ENCODE measurements at regions not wholly inside any gene's neighbourhood (a gene's known extent, or its start where the extent isn't known, plus 50 kb on each side); places are given as distances from the start of the nearest gene placed in this dataset.
A peak's percentile ranks its signal among the peaks of the same experiment; 100 is the strongest.

GRCh38 chrX:51437521-51437920 is 58.9 kb downstream of the NUDT11 start:
- no peaks in the 10 kb centered on the region for H3K4me1 ChIP-seq (ENCODE audit: control insufficient read depth in 2 of 2, insufficient read depth in 2 of 2, low read length in 2 of 2)
- H3K9me3 ChIP-seq (ENCODE audit: control insufficient read depth in 2 of 2, insufficient read depth in 1 of 2, low read length in 1 of 2) = no peaks in the 10 kb centered on the region
- no peak overlapping the region for H3K27ac ChIP-seq (ENCODE audit: low read depth in 1 of 2, low read length in 1 of 2)
- WGBS = 87% methylated on average over 1 of the region's 1 CpG
- no peaks in the 10 kb centered on the region for H3K27me3 ChIP-seq (ENCODE audit: control insufficient read depth in 2 of 2, insufficient read depth in 1 of 2, low read length in 1 of 2)
- no peak overlapping the region for H3K4me3 ChIP-seq (ENCODE audit: low read length in 2 of 2)
- H3K36me3 ChIP-seq (ENCODE audit: control insufficient read depth in 2 of 2, insufficient read depth in 2 of 2, low read length in 1 of 2) = no peaks in the 10 kb centered on the region
- no peak for DNase-seq (ENCODE audit: low read depth in 6 of 9, low spot score in 9 of 9)

- Histone ChIP-seq H3K4me3 (ENCODE audit: low read length in 2 of 2) (no peak overlapping the region), H3K27ac (ENCODE audit: low read depth in 1 of 2, low read length in 1 of 2) (no peak overlapping the region), H3K4me1 (ENCODE audit: control insufficient read depth in 2 of 2, insufficient read depth in 2 of 2, low read length in 2 of 2) (no peaks in the 10 kb centered on the region), H3K9me3 (ENCODE audit: control insufficient read depth in 2 of 2, insufficient read depth in 1 of 2, low read length in 1 of 2) (no peaks in the 10 kb centered on the region), H3K36me3 (ENCODE audit: control insufficient read depth in 2 of 2, insufficient read depth in 2 of 2, low read length in 1 of 2) (no peaks in the 10 kb centered on the region), H3K27me3 (ENCODE audit: control insufficient read depth in 2 of 2, insufficient read depth in 1 of 2, low read length in 1 of 2) (no peaks in the 10 kb centered on the region)
- DNase-seq (ENCODE audit: low read depth in 6 of 9, low spot score in 9 of 9) = no peak
- 91% methylated on average over 1 of the region's 1 CpG for WGBS
Measured at GRCh38 chrX:51435101-51435500, 61.3 kb downstream of the NUDT11 start.

- no peaks in the 10 kb centered on the region for H3K27me3 ChIP-seq (ENCODE audit: control insufficient read depth in 2 of 2, insufficient read depth in 1 of 2, low read length in 1 of 2)
- H3K4me3 ChIP-seq (ENCODE audit: low read length in 2 of 2) = no peak overlapping the region
- 89% methylated on average over 4 of the region's 4 CpGs for WGBS
- no peak overlapping the region for H3K27ac ChIP-seq (ENCODE audit: low read depth in 1 of 2, low read length in 1 of 2)
- H3K4me1 ChIP-seq (ENCODE audit: control insufficient read depth in 2 of 2, insufficient read depth in 2 of 2, low read length in 2 of 2) = no peaks in the 10 kb centered on the region
- H3K9me3 ChIP-seq (ENCODE audit: control insufficient read depth in 2 of 2, insufficient read depth in 1 of 2, low read length in 1 of 2) = no peaks in the 10 kb centered on the region
- H3K36me3 ChIP-seq (ENCODE audit: control insufficient read depth in 2 of 2, insufficient read depth in 2 of 2, low read length in 1 of 2) = no peaks in the 10 kb centered on the region
- DNase-seq (ENCODE audit: low read depth in 6 of 9, low spot score in 9 of 9) = no peak
Measured at GRCh38 chrX:51421972-51422597, 74.3 kb downstream of the NUDT11 start.

DNA sequence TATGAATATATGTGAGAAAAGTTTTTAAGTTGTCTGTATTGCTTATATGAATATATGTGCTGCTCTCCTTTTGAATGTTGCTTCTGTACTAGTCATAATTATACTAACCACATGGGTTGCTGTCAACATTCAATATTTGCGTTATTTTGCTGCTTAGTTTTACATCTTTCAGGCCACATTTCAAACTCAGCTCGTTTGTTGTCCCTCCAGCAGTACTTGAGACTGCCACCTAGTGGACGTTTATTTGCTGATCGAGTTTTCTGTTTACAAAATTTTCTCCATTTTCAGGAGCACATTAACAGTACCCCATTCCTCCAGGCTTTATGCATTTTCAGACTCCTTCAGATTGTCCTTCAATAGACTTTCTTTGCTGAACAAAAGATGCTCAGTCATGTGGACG is 75.8 kb downstream of the NUDT11 start:
- Histone ChIP-seq H3K27me3 (ENCODE audit: control insufficient read depth in 2 of 2, insufficient read depth in 1 of 2, low read length in 1 of 2) (no peaks in the 10 kb centered on the region), H3K9me3 (ENCODE audit: control insufficient read depth in 2 of 2, insufficient read depth in 1 of 2, low read length in 1 of 2) (no peaks in the 10 kb centered on the region), H3K27ac (ENCODE audit: low read depth in 1 of 2, low read length in 1 of 2) (no peak overlapping the region), H3K4me1 (ENCODE audit: control insufficient read depth in 2 of 2, insufficient read depth in 2 of 2, low read length in 2 of 2) (no peaks in the 10 kb centered on the region), H3K36me3 (ENCODE audit: control insufficient read depth in 2 of 2, insufficient read depth in 2 of 2, low read length in 1 of 2) (no peaks in the 10 kb centered on the region), H3K4me3 (ENCODE audit: low read length in 2 of 2) (no peak overlapping the region)
- 20% methylated on average over 5 of the region's 5 CpGs for WGBS
- peak in 8 of 9 donors; percentile 19 to 71 (median 34) for DNase-seq (ENCODE audit: low read depth in 6 of 9, low spot score in 9 of 9)

GRCh38 chrX:51408462-51408861 is 75.8 kb downstream of the NUDT10 start:
- WGBS = 92% methylated on average over 5 of the region's 5 CpGs
- H3K9me3 ChIP-seq (ENCODE audit: control insufficient read depth in 2 of 2, insufficient read depth in 1 of 2, low read length in 1 of 2) = no peaks in the 10 kb centered on the region
- no peaks in the 10 kb centered on the region for H3K36me3 ChIP-seq (ENCODE audit: control insufficient read depth in 2 of 2, insufficient read depth in 2 of 2, low read length in 1 of 2)
- no peaks in the 10 kb centered on the region for H3K27me3 ChIP-seq (ENCODE audit: control insufficient read depth in 2 of 2, insufficient read depth in 1 of 2, low read length in 1 of 2)
- H3K4me1 ChIP-seq (ENCODE audit: control insufficient read depth in 2 of 2, insufficient read depth in 2 of 2, low read length in 2 of 2) = no peaks in the 10 kb centered on the region
- no peak overlapping the region for H3K4me3 ChIP-seq (ENCODE audit: low read length in 2 of 2)
- DNase-seq (ENCODE audit: low read depth in 6 of 9, low spot score in 9 of 9) = no peak
- H3K27ac ChIP-seq (ENCODE audit: low read depth in 1 of 2, low read length in 1 of 2) = no peak overlapping the region

GRCh38 chrX:51407520-51408409 is 75.1 kb downstream of the NUDT10 start:
- Histone ChIP-seq H3K36me3 (ENCODE audit: control insufficient read depth in 2 of 2, insufficient read depth in 2 of 2, low read length in 1 of 2) (no peaks in the 10 kb centered on the region), H3K9me3 (ENCODE audit: control insufficient read depth in 2 of 2, insufficient read depth in 1 of 2, low read length in 1 of 2) (no peaks in the 10 kb centered on the region)
- DNase-seq (ENCODE audit: low read depth in 6 of 9, low spot score in 9 of 9) = no peak

DNA sequence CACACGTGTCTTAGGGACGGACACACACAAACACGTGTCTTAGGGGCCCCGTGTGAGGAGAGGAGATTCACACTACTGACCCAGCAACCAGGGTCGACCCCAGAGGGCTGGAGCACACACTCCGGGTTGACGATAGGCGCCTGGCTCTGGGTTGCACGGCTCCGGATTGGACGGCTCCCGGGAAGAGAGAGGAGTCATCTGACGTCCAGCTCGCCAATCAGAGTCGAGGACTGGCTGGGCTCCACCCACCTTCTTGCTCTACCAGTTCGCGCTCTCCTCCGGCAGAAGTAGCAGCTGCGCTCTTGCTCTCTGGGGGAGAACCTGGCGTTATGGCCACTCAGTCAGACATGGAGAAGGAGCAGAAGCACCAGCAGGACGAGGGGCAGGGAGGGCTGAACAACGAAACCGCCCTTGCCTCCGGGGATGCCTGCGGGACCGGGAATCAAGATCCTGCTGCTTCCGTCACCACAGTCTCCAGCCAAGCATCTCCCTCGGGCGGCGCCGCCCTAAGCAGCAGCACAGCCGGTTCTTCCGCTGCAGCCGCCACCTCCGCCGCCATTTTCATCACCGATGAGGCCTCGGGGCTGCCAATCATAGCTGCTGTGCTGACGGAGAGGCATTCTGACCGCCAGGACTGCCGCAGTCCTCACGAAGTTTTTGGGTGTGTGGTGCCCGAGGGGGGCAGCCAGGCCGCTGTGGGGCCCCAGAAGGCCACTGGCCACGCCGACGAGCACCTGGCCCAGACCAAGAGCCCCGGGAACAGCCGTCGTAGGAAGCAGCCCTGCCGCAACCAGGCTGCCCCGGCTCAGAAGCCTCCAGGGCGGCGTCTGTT is 74.3 kb downstream of the NUDT10 start:
- 97% methylated on average over 54 of the region's 54 CpGs for WGBS
- DNase-seq (ENCODE audit: low read depth in 6 of 9, low spot score in 9 of 9) = no peak

More at GRCh38 chrX:51407520-51408409, 75.1 kb downstream of the NUDT10 start:
- Histone ChIP-seq H3K27ac (ENCODE audit: low read depth in 1 of 2, low read length in 1 of 2) (no peak overlapping the region), H3K4me3 (ENCODE audit: low read length in 2 of 2) (no peak overlapping the region), H3K27me3 (ENCODE audit: control insufficient read depth in 2 of 2, insufficient read depth in 1 of 2, low read length in 1 of 2) (no peaks in the 10 kb centered on the region), H3K4me1 (ENCODE audit: control insufficient read depth in 2 of 2, insufficient read depth in 2 of 2, low read length in 2 of 2) (no peaks in the 10 kb centered on the region)
- WGBS = 98% methylated on average over 49 of the region's 54 CpGs

GRCh38 chrX:51404445-51404844 is 71.8 kb downstream of the NUDT10 start:
- Histone ChIP-seq H3K27me3 (ENCODE audit: control insufficient read depth in 2 of 2, insufficient read depth in 1 of 2, low read length in 1 of 2) (no peaks in the 10 kb centered on the region), H3K36me3 (ENCODE audit: control insufficient read depth in 2 of 2, insufficient read depth in 2 of 2, low read length in 1 of 2) (no peaks in the 10 kb centered on the region), H3K4me1 (ENCODE audit: control insufficient read depth in 2 of 2, insufficient read depth in 2 of 2, low read length in 2 of 2) (no peaks in the 10 kb centered on the region), H3K27ac (ENCODE audit: low read depth in 1 of 2, low read length in 1 of 2) (no peak overlapping the region), H3K4me3 (ENCODE audit: low read length in 2 of 2) (no peak overlapping the region), H3K9me3 (ENCODE audit: control insufficient read depth in 2 of 2, insufficient read depth in 1 of 2, low read length in 1 of 2) (no peaks in the 10 kb centered on the region)
- WGBS = 98% methylated on average over 4 of the region's 4 CpGs
- no peak for DNase-seq (ENCODE audit: low read depth in 6 of 9, low spot score in 9 of 9)

More for the DNA sequence above, 74.3 kb downstream of the NUDT10 start:
- Histone ChIP-seq H3K4me1 (ENCODE audit: control insufficient read depth in 2 of 2, insufficient read depth in 2 of 2, low read length in 2 of 2) (no peaks in the 10 kb centered on the region), H3K36me3 (ENCODE audit: control insufficient read depth in 2 of 2, insufficient read depth in 2 of 2, low read length in 1 of 2) (no peaks in the 10 kb centered on the region), H3K9me3 (ENCODE audit: control insufficient read depth in 2 of 2, insufficient read depth in 1 of 2, low read length in 1 of 2) (no peaks in the 10 kb centered on the region), H3K27ac (ENCODE audit: low read depth in 1 of 2, low read length in 1 of 2) (no peak overlapping the region), H3K4me3 (ENCODE audit: low read length in 2 of 2) (no peak overlapping the region), H3K27me3 (ENCODE audit: control insufficient read depth in 2 of 2, insufficient read depth in 1 of 2, low read length in 1 of 2) (no peaks in the 10 kb centered on the region)
